Spleen (tissue), 7 donors: ENCODE measurements at regions not wholly inside any gene's neighbourhood (a gene's known extent, or its start where the extent isn't known, plus 50 kb on each side); places are given as distances from the start of the nearest gene placed in this dataset.

Source experiments
- CTCF ChIP-seq, 11 experiments: fragments of 200-600 bp in 7 of 11; fragments of 450-650 bp in 4 of 11; sonication (generic) in 4 of 11; IDR thresholded peaks in 8 of 11; conservative IDR thresholded peaks in 3 of 11; 1 replicate in 7 of 11; 2 replicates in 4 of 11; pipeline versions ENCODE4 v1.4.0 to v1.8.0; 2016 to 2021; ENCODE audit warnings: antibody characterized with exemption in 11 of 11, inconsistent platforms in 4 of 11, mild to moderate bottlenecking in 1 of 11
- POLR2A ChIP-seq, 3 donors: fragments of 450-650 bp; IDR thresholded peaks; one replicate each; pipeline ENCODE4 v1.5.1; 2017; ENCODE audit warnings: antibody characterized with exemption in 3 of 3, mild to moderate bottlenecking in 1 of 3
- donor health status: DM: no; HTN: no; CAD: no; lungs with moderate emphysema.
- donor health status: DM: no; HTN: no; CAD: no.
- donor health status: DM: no; HTN: no; CAD: no.

DNA sequence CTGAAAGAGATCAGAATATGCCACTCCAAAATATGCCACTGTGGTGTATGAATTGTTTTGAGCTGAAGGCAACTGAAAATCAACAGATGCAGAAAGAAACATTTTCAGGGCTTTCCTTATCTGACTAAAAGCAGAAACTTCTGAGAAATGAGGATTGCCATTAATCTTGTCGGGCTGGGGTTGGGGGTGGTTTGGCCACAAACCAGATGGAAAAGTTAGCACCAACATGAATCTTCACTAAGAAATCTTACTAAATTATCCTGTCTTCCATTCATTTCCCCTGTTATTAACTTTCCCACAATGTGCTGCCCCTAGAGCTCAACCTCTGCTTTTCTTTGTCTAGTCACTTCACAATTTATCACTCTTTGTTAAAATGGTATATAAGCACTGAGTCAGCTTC, 229.9 kb upstream of the GADL1 start:
- TF ChIP-seq CTCF (IDR thresholded peaks at IDR 0.05 in 8 of 11, conservative IDR thresholded peaks at IDR 0.05 in 3 of 11) (no peak), POLR2A (IDR thresholded peaks at IDR 0.05) (no peak)
